SK-N-SH treated with all-trans-retinoic acid at 6 μM for 48 hours (cell line): ENCODE measurements at regions not wholly inside any gene's neighbourhood (a gene's known extent, or its start where the extent isn't known, plus 50 kb on each side); places are given as distances from the start of the nearest gene placed in this dataset.

Source experiments
- ATAC-seq: fragments of 200-7000 bp; cut with Tn5 transposase; 3 replicates; pipeline ENCODE4 v1.9.1; 2020; ENCODE audit warnings: mild to moderate bottlenecking, moderate library complexity
- ARNTL ChIP-seq: fragments of 450-650 bp; formaldehyde crosslinking; IDR thresholded peaks from 2 replicates; pipeline ENCODE4 v1.5.0; 2020; ENCODE audit warnings: low read depth, mild to moderate bottlenecking, moderate library complexity, borderline replicate concordance
- BACH2 ChIP-seq: fragments of 250-450 bp; sonication (Bioruptor Pico); IDR thresholded peaks from 2 replicates; pipeline ENCODE4 v1.9.0; 2021; ENCODE audit warnings: mild to moderate bottlenecking, borderline replicate concordance
- CSDC2 ChIP-seq: fragments of 250-450 bp; sonication (Bioruptor Pico); IDR thresholded peaks from 2 replicates; pipeline ENCODE4 v1.5.0; 2020; ENCODE audit warnings: mild to moderate bottlenecking, moderate library complexity
- ESRRG ChIP-seq: fragments of 250-450 bp; sonication (Bioruptor Pico); IDR thresholded peaks from 2 replicates; pipeline ENCODE4 v1.6.1; 2021; ENCODE audit warnings: mild to moderate bottlenecking
- GLIS3 ChIP-seq: fragments of 250-450 bp; sonication (Bioruptor Pico); IDR thresholded peaks from 2 replicates; pipeline ENCODE4 v1.5.0; 2020; ENCODE audit warnings: mild to moderate bottlenecking, moderate library complexity
- ISL1 ChIP-seq: fragments of 250-450 bp; sonication (Bioruptor Pico); IDR thresholded peaks from 2 replicates; pipeline ENCODE4 v2.1.2; 2022; ENCODE audit warnings: mild to moderate bottlenecking, moderate library complexity
- OSR1 ChIP-seq: fragments of 250-450 bp; sonication (Bioruptor Pico); IDR thresholded peaks from 2 replicates; pipeline ENCODE4 v1.8.0; 2022; ENCODE audit warnings: moderate library complexity, mild to moderate bottlenecking, inconsistent platforms
- PATZ1 ChIP-seq: fragments of 250-450 bp; sonication (Bioruptor Pico); IDR thresholded peaks from 2 replicates; pipeline ENCODE4 v1.8.0; 2020; ENCODE audit warnings: mild to moderate bottlenecking, moderate library complexity, borderline replicate concordance
- POU6F1 ChIP-seq: fragments of 250-450 bp; sonication (Bioruptor Pico); IDR thresholded peaks from 2 replicates; pipeline ENCODE4 v1.8.0; 2021; ENCODE audit warnings: low read depth, mild to moderate bottlenecking, moderate library complexity, borderline replicate concordance
- PPARA ChIP-seq: fragments of 250-450 bp; sonication (Bioruptor Pico); IDR thresholded peaks from 2 replicates; pipeline ENCODE4 v1.5.0; 2020; ENCODE audit warnings: mild to moderate bottlenecking, borderline replicate concordance
- RARB ChIP-seq: fragments of 250-450 bp; sonication (Bioruptor Pico); IDR thresholded peaks from 2 replicates; pipeline ENCODE4 v1.8.0; 2021; ENCODE audit warnings: mild to moderate bottlenecking, moderate library complexity
- SNAI2 ChIP-seq: fragments of 250-450 bp; sonication (Bioruptor Pico); IDR thresholded peaks from 2 replicates; pipeline ENCODE4 v1.5.0; 2020; ENCODE audit warnings: mild to moderate bottlenecking, moderate library complexity
- TOX ChIP-seq: fragments of 250-450 bp; sonication (Bioruptor Pico); IDR thresholded peaks from 2 replicates; pipeline ENCODE4 v1.8.0; 2021; ENCODE audit warnings: mild to moderate bottlenecking, moderate library complexity, borderline replicate concordance
- ZFP30 ChIP-seq: fragments of 450-650 bp; formaldehyde crosslinking; IDR thresholded peaks from 2 replicates; pipeline ENCODE4 v1.5.0; 2022; ENCODE audit warnings: mild to moderate bottlenecking, moderate library complexity
- ZNF565 ChIP-seq: fragments of 450-650 bp; formaldehyde crosslinking; conservative IDR thresholded peaks from 2 replicates; pipeline ENCODE4 v1.5.0; 2020; ENCODE audit warnings: low read depth, mild to moderate bottlenecking, moderate library complexity
- ZNF70 ChIP-seq: fragments of 450-650 bp; formaldehyde crosslinking; IDR thresholded peaks from 2 replicates; pipeline ENCODE4 v1.5.0; 2020; ENCODE audit warnings: mild to moderate bottlenecking, moderate library complexity
- ZNF8 ChIP-seq: fragments of 450-650 bp; formaldehyde crosslinking; IDR thresholded peaks from 2 replicates; pipeline ENCODE4 v1.5.0; 2020; ENCODE audit warnings: mild to moderate bottlenecking, moderate library complexity
- TF ChIP-seq, protein P1 (sequence below): fragments of 250-450 bp; sonication (Bioruptor Pico); IDR thresholded peaks from 2 replicates; pipeline ENCODE4 v1.5.1; 2020; ENCODE audit warnings: low read depth, mild to moderate bottlenecking, moderate library complexity
- TF ChIP-seq, protein P2 (sequence below): fragments of 250-450 bp; sonication (Bioruptor Pico); IDR thresholded peaks from 2 replicates; pipeline ENCODE4 v1.5.1; 2021; ENCODE audit warnings: mild to moderate bottlenecking, moderate library complexity

- no peak for ATAC-seq
- TF ChIP-seq SNAI2 (CRISPR knock-in tag) (no peak), ZNF70 (CRISPR knock-in tag) (no peak), RARB (CRISPR knock-in tag) (no peak), PPARA (CRISPR knock-in tag) (no peak), ZNF8 (CRISPR knock-in tag) (no peak), BACH2 (CRISPR knock-in tag) (no peak), POU6F1 (CRISPR knock-in tag) (no peak), ZFP30 (CRISPR knock-in tag) (no peak), ESRRG (CRISPR knock-in tag) (no peak)
These were observed 115.2 kb downstream of the CDC42EP3 start for GRCh38 chr2:37556256-37556655.

DNA sequence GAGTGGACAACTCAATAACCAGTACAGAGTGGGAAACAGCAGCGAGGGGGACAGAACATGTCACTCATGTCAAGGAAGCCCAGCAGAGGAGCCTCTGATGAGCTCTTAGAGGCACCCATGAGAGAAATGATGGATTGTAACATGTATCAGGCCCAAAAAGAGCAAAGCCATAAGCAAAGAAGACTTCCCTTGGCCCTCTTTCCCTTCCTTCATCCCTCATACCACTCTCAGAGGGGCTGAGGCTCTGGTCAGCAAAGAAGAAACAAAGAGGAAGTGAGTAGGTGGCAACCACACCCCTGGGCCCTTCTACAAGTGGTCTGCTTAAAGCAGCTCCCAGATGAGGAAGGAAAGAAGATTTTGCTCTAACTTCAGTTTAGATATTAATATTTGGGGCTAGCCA is 112.8 kb downstream of the CDC42EP3 start:
- no peak for ATAC-seq
- TF ChIP-seq POU6F1 (CRISPR knock-in tag): no peak
- no peak for TF ChIP-seq CSDC2 (CRISPR knock-in tag)
- TF ChIP-seq SNAI2 (CRISPR knock-in tag): no peak
- TF ChIP-seq ZFP30 (CRISPR knock-in tag): no peak
- TF ChIP-seq RARB (CRISPR knock-in tag): no peak
- TF ChIP-seq, protein P1, sequence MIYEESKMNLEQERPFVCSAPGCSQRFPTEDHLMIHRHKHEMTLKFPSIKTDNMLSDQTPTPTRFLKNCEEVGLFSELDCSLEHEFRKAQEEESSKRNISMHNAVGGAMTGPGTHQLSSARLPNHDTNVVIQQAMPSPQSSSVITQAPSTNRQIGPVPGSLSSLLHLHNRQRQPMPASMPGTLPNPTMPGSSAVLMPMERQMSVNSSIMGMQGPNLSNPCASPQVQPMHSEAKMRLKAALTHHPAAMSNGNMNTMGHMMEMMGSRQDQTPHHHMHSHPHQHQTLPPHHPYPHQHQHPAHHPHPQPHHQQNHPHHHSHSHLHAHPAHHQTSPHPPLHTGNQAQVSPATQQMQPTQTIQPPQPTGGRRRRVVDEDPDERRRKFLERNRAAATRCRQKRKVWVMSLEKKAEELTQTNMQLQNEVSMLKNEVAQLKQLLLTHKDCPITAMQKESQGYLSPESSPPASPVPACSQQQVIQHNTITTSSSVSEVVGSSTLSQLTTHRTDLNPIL (CRISPR knock-in tag): no peak
- no peak for TF ChIP-seq ZNF8 (CRISPR knock-in tag)
- TF ChIP-seq, protein P2, sequence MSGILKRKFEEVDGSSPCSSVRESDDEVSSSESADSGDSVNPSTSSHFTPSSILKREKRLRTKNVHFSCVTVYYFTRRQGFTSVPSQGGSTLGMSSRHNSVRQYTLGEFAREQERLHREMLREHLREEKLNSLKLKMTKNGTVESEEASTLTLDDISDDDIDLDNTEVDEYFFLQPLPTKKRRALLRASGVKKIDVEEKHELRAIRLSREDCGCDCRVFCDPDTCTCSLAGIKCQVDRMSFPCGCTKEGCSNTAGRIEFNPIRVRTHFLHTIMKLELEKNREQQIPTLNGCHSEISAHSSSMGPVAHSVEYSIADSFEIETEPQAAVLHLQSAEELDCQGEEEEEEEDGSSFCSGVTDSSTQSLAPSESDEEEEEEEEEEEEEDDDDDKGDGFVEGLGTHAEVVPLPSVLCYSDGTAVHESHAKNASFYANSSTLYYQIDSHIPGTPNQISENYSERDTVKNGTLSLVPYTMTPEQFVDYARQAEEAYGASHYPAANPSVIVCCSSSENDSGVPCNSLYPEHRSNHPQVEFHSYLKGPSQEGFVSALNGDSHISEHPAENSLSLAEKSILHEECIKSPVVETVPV (CRISPR knock-in tag): no peak
- no peak for TF ChIP-seq PATZ1 (CRISPR knock-in tag)
- TF ChIP-seq GLIS3 (CRISPR knock-in tag): no peak
- TF ChIP-seq ISL1: no peak
- no peak for TF ChIP-seq ARNTL (CRISPR knock-in tag)
- TF ChIP-seq TOX (CRISPR knock-in tag): no peak
- no peak for TF ChIP-seq ZNF70 (CRISPR knock-in tag)

DNA sequence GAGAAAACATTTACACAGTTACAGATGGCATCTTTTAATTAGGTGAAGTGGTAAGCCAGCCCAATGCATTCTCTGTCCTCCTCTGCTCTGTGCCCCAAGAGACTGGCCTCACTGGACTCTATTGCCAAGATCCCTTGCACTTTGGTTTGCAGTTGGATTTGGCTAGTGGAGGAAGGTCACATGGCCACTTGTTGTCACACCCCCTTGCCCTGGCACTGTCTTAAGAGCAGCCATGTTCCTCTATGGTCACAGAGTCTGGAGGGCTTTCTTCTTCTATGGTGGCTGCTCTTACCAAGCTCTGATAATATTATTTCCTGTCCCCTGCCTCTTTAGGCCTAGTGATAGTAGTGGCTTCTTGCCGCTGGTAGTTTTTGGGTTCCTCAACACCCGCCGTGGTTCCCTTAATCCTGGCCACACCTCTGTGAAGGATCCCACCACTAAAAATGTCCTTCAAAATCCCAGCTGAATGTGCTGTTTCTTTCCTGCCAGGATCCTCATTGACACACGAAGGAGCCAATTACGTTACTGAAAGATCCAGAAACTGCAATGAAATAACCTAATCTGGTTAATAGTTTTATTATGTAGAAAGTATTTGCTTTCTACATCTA is 111.1 kb downstream of the CDC42EP3 start:
- no peak for TF ChIP-seq ISL1
- no peak for TF ChIP-seq OSR1 (CRISPR knock-in tag)
- TF ChIP-seq BACH2 (CRISPR knock-in tag): no peak
- TF ChIP-seq ZNF565: no peak
- TF ChIP-seq CSDC2 (CRISPR knock-in tag): no peak
- no peak for ATAC-seq

- ATAC-seq: no peak
- TF ChIP-seq BACH2 (CRISPR knock-in tag) (no peak), ZFP30 (CRISPR knock-in tag) (no peak), SNAI2 (CRISPR knock-in tag) (no peak), CSDC2 (CRISPR knock-in tag) (no peak), ZNF565 (no peak), PPARA (CRISPR knock-in tag) (no peak), ISL1 (no peak)
- TF ChIP-seq, protein P1 (CRISPR knock-in tag): no peak
- TF ChIP-seq, protein P2 (CRISPR knock-in tag): no peak
These were observed 110.4 kb downstream of the CDC42EP3 start for GRCh38 chr2:37560863-37561614.
